ENCODE measurements at regions not wholly inside any gene's neighbourhood (a gene's known extent, or its start where the extent isn't known, plus 50 kb on each side); places are given as distances from the start of the nearest gene placed in this dataset.
"Not testable (repeated sequence)": the region's sequence is repeated elsewhere in the genome, so short reads cannot be mapped to it uniquely, and the experiment has no call there.

DNA sequence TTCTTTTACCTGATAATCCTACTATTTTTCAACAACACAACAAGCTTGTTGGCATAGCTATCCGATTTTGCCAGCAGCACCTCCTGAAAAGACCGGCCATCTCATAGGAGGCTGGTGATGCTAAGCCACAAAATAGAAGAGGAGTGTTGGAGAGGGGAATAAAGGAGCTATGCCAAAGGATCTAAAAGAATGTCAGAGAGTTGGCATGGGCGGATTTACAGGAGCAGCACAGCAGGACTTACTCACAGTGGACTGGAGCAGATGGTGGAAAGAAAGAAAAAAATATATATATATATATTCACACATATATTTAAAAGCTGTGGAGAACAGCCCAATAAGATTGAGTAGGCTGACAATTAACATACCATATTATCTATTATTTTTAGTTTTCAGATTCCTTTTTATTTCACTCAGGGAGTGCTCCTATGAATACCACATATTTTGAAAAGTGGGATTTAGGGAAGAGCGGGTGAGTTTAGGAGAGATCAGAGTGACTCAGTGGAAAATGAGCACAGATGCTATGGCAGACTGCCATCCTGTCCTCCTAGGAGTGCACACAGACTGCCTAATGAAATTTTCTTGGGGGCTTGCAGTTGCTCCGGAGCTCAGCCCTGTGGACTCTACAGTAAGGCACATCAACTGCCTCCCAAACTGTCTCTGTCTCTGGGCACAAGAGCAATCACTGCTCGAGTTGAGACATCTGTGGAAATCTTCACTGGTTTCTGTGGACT lies 394.4 kb upstream of the CHRM3 start:
- DNase-seq: no peak

DNA sequence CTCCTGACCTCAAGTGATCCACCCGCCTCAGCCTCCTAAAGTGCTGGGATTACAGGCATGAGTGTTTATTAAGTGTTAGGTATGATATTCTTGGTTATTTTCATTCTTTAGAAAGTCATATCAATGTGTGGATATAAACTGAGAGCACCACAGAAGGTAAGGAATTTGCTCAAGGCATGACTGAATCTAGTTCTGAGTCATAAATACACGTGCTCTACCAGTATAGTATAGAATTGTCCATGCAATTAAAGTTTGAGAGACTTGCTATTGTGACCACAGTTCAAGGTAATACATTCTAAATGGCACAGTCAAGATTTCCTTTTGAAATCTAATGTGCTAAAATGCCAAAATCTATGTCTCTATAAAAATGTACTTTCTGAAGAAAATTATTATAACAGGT lies 401.1 kb upstream of the CHRM3 start:
- no peak for DNase-seq

DNA sequence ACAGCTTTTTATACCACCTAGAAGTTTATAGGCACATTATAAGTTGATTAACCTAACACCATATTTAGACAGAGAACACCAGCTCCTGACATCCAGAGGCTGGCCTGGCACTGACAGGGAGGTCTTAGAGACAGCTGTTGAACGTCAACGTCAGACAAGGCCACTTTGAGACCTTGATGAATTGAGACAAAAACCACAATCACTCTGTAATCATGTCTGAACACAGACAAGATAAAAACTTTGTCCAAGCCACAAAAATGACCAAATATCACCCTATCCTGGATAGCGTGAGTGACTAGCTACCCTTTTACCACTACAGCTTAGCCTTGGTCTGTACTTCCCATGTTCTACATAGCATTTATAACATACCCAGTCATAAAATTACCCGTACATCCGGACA lies 403.6 kb upstream of the CHRM3 start:
- no peak for DNase-seq

DNA sequence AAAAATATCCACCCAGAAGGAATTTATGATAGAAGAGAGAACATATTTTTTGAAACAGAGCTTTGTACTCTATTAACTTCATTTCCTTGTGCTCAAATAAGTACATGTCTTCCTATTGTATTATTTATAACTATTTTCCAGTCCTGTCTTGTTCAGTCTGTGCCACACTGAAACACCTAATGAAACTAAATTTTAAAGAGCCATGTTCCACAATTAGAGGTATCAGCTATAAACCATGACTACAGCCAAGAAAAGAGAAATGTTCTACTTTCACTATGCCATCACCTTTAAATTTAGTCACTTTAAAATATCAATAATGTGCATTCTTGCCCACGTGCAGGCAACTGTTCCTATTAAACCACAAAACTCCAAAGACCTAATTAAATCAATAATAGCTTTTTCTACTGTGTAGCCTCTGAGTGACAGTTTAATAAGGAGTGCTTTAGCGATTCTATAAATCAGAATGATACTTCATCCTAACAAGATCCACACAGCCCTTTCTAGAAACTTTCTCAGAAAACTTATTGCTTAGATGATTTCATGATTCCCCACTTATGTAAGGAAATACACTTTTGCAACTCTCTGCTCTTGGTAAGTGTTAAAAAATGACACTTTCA lies 404.9 kb upstream of the CHRM3 start:
- DNase-seq: no peak

DNA sequence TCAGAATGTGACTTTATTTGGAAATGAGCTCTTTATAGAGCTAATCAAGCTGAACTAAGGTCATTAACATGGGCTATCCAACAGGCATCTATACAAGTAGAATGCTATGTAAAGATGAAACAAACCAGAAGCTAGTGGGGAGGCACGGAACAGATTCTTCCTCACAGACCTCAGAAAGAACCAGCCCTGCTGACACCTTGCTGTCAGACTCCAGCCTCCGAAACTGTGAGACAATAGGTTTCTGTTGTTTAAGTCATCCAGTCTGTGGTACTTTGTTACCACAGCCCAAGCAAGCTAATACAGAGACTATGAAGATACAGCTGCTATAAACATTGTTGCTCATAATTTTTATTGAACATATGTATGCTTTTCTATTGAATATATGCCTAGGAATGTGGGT lies 406.3 kb upstream of the CHRM3 start:
- no peak for DNase-seq

DNA sequence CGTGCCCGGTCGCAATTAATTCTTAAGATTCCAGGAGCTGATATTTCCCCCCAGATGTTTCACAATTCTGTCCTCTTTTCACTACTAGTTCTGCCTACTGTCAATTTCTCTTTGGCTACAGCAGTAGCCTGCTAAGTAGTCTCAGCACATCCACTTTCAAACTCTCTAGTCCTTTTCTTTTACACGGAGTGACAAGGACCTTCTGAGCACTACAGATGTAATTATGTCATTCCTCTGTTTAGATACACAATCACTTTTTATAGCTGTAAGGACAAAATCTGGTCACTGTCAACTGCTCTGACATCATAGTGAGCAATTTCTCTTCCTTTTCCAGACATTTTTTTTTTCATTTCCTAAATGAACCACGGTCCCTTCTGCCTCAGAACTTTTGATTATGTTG lies 421.7 kb upstream of the CHRM3 start:
- no peak for DNase-seq

DNA sequence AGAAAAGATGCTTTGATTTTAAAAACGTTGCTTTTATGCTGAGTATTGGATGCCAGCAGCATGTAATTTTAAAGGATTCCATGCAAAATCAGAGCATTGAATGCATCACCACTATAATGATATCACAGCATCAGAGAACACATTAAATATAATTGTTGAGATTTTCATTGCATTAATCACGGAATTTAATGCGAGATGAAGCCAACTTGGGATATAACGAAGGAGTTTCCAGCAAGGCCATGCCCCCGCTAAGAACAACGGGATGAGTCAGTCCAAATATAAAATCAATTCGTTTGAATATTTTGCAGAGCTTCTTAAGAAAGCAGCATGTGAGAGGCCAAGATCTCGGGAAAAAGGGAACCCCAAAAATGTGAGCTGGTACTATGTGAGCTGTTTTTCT lies 423.4 kb upstream of the CHRM3 start:
- DNase-seq: no peak

DNA sequence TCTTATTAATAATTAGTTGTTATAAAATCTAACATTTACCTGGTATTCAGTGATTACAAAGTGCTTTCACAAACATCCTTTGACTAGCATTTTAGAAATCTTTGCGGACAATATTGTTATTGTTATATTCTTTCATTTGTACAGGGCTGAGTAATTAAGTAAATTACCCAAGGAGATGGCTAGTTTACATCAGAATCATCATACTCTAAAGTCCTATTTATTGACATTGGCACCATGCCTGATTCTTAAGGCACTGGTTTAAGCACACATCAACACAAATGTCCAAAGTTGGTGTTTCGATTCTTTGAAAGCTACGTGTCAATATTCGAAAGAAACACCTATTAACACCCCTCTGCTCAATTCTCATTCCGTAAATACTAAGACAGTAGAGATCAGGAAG lies 424.6 kb upstream of the CHRM3 start:
- no peak for DNase-seq

DNA sequence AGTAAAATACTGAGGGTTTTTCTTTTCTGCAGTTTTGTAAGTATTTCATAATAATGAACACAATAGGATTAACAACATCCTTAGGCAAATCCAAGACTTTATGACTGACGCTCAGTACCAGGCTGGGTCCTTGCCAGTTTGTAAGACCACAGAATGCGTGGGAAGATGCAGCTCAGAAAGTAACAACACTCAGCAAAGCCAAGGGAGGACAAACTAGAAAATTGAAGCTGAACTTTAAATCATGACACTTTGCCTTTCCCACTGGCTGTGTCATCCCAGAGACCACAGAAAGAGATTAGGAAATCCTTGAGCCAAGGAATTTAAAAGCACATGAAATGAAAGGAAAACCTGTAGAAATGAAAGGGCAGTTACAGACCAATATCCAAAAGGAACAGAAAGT lies 426.3 kb upstream of the CHRM3 start:
- DNase-seq: no peak

DNA sequence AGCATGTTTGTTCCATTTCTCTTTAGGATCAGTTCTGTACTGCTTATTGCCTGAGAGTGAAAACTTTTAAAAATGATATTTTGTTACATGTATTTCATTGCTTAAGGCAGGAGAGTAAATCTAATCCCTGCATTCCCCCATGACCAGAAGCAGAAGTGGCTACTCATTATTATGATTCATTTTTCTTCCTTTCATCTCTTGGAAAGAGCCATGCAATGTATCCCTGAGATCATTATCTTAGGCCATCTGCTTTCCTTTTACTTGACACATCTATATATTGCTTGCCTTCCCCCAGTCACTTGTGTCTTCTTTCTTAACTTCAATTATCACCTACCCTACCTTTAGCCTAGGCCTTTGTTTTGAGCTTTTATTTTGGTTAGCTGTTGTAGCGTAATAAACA lies 430.4 kb upstream of the CHRM3 start:
- no peak for DNase-seq

DNA sequence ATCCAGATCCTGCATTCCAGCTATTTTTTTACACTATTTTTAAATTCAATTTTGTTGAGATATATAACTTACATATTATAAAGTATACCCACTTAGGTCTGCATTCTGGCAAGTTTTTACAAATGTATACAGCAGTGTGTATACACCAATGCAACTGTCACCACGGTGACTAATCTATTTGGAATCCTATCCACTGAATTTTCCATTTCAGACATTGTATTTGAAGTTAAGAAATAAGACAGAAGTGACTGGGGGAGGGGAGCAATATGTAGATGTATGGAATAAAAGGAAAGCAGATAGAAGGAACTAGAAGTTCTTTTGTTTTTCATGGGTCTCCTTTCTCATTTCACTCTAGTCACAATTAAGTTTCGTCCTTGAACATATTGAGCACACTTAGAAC lies 431.5 kb upstream of the CHRM3 start:
- DNase-seq: no peak

DNA sequence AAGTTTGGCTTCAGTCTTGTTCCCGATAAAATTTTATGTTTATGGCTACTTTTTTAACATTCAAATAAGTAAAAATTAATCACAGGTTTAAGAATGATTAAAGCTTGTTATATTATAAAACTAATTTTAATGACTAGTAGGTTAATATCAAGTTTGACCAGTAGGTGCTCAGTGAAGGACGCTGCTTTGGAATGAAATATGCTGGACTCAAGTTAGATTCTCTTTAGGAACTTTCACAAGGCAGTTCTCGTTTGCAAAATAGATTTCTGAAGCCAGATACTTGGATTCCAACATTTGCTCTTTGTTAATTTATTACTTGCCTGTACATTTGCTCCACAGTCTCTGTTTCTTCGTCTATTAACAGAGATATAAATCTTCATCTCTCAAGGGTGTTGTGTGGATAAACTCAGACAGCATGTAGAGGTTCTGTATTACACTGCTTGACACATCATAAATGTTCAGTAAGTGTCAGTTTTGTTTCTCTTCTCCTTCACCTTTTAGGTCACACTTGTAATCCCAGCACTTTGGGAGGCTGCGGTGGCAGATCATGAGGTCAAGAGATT lies 432.8 kb upstream of the CHRM3 start:
- DNase-seq: no peak

DNA sequence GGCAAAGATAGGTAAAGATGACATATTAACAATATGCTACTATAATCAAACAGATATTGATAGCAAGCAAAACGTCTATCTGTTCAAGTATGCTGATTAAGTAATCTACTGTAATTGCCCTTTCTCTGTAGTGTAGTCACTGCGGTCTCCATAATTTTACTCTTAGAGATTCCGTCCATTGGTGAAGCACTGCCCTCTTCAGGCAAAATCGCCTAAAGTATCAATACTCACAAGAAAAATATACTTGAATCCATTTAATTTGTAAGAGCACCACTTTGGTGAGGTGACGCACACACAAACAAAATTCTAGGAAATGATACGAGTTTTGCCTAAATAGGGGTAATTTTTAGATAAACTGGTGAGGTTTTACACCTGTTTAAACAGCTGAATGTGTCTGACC lies 434.6 kb upstream of the CHRM3 start:
- DNase-seq: peak in 1 of 2 experiments; percentile 17

DNA sequence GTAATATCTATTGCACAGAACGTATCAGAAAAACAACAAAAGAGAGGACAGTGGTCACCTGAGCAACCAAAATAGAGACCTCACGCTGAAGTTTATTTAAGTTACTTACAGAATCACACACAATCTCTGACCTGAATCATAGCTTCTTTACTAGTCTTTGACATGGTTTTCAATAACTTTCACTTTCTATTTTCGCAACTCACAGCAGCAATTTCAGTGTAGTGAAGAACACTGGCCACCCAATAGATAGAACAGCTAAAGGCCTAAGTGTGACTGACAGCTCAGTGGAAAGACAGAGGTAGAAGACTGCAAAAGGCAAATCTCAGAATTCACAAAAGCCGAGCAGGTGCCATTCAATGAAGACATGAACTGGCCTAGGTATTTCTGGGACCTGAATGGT lies 435.6 kb upstream of the CHRM3 start:
- DNase-seq: no peak

DNA sequence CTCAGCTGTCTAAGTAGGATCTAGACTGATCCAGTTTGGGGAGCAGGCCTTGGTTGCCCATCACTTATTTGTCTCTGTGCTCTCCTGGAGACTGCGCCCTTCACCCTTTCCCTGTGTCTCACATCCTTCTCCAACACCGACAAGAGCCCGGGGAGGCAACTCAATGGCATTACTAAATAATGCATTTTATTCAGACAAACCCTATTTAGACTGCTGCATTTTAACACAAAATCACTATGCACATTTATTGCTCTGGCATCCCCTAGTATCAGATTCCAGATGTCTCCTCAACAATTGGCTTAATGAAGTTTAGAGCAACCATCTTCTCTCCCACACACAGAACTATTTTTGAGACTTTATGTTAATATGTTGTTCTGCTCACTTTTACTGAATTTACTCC lies 436.4 kb upstream of the CHRM3 start:
- no peak for DNase-seq

DNA sequence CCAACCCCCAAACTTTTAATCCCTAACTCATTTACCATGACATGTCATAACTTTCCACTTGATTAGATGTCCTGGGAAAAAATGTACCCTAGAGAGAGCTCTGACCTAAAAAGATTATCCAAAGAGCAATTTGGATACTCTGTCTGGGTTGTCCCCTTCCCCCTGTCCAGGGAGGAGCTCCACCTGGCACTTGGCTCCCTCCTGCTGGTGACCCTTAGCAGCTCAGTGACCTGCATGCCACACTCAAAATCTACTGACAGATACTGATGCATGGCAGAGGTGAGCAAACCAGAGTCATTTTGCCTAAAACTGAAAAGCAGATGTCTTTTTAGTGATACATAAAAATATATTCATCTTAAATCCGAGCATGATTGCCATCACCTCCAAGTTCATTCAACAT lies 442.3 kb upstream of the CHRM3 start:
- no peak for DNase-seq

DNA sequence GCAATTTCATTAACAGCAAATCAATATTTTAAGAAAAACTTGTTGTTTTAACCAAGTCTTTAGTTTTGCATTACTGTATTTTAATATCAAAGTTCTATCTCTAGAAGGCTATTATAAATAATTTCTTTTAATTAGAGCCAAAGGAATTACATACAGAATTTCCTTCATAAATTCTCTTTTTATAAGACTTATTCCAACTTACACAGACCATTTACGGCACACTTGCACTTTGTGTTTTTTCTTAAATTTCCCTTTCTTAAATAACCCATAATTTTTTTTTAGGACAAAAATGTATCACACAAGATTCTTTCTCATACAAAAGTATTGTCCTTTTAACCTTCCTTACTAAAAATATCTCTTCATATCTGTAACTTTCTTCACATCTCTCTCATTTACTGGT lies 458.5 kb upstream of the CHRM3 start:
- DNase-seq: no peak

DNA sequence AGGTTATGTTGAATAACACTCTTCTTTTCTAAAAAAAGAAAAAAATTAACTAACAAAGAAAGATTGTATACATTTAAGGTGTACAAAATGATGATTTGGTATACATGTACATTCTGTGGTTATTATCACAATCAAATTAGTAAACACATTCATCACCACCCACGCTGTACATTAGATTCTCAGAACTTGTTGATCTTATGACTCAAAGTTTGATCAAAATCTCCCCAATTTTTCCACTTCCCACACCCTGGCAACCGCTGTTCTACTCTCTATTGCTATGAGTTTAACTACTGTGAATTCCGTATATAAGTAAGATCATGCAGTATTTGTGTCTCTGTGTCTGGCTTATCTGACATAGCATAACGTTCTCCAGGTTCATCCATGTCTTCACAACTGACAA lies 469.5 kb upstream of the CHRM3 start:
- no peak for DNase-seq

DNA sequence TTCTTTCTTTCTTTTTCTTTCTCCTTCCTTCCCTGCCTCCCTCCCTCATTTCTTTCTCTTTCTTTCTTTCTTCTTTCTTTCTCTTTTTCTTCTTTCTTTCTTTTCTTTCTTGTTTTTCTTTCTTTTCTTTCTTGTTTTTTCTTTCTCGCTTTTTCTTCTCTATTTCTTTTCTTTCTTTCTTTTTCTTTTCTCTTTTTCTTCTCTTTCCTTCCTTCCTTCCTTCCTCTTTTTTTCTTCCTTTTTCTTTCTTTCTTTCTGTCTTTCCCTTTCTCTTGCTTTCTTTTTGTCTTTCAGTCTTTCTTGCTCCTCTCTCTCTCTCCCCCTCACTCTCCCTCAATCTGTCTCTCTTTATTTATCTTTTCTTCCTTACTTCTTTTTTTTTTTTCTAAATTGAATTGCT lies 472.0 kb upstream of the CHRM3 start:
- DNase-seq: no peak

DNA sequence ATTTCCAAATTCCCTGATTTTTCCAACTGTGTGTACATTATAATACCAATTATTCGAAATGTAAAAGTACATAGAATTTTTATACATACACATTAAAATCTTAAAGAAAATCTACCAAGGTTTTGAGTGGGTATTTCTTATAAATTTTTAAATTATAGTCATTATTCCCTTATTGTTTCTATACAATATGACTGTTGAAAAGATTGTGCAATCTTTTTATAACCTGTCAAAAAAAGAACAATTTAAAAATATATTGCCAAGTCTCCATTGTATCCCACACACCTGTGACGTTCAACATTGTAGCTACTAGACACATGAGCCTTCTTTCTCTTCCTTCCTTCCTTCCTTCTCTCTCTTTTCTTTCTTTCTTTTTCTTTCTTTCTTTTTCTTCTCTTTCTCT lies 473.2 kb upstream of the CHRM3 start:
- no peak for DNase-seq

DNA sequence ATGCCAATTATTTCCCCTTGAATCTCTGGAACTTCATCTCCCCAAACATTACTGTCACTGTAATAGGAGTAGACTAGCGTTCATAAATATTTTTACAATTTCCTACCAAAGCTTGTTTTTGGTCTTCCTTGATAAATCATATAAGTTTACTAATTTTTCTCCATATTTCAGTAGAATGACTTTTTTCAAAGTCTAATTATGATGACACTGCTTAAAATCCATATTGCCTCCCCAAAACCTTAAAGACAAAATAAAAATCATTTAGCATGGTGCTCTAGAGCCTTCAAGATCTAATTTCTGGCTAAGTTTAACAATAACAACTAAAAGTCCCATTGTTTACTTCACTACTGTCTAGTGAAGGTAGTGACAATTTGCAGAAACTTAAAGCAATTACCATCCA lies 474.2 kb upstream of the CHRM3 start:
- no peak for DNase-seq

DNA sequence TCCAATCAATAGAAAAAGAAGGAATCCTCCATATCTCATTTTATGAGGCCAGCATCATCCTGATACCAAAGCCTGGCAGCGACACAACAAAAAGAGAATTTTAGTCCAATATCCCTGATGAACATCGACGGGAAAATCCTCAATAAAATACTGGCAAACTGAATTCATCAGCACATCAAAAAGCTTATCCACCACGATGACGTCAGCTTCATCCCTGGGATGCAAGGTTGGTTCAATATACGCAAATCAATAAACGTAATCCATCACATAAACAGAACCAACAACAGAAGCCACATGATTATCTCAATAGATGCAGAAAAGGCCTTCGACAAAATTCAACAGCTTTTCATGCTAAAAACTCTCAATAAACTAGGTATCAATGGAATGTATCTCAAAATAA lies 483.6 kb upstream of the CHRM3 start:
- DNase-seq: not testable (repeated sequence)

DNA sequence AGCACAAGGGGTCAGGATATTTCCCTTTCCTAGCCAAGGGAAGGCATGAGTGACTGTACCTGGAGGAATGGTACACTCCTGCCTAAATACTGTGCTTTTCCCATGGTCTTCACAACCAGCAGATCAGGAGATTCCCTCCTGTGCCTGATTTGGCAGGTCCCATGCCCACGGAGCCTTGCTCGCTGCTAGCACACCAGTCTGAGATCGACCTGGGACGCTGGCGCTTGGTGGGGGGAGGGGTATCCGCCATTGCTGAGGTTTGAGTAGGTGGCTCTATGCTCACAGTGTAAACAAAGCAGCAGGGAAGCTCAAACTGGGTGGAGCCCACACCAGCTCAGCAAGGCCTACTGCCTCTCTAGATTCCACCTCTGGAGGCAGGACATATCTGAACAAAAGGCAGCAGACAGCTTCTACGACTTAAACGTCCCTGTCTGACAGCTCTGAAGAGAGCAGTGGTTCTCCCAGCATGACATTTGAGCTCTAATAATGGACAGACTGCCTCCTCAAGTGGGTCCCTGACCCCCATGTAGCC lies 486.0 kb upstream of the CHRM3 start:
- no peak for DNase-seq

DNA sequence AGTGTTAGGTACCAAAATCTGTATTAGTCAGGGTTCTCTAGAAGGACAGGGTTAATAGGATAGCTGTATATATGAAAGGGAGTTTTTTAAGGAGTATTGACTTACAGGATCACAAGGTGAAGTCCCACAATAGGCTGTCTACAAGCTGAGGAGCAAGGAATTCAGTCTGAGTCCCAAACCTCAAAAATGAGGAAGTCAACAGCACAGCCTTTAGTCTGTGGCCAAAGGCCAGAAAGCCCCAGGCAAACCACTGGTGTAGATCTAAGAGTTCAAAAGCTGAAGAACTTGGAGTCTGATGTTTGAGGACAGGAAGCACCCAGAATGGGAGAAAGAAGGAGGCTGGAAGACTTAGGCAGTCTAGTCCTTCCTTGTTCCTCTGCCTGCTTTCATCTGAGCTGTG lies 487.5 kb upstream of the CHRM3 start:
- no peak for DNase-seq

DNA sequence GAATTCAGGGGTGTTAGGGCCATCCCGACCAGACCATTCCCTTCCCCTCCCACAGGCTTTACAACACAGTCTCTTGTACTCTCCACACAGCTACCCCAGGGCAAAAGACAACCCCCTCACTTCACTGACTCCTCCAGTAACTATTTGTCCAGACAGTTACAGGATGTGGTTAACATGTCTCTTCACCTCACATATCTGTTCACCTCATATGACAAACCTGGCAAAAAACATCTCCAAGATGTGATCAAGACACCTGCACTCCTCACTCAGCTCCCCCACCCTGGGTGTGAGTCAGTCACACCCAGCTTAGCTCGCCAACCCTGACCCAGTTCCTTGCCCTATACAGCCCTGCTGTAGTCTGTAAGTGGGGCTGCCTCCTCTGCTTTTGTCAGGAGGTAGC lies 490.5 kb upstream of the CHRM3 start:
- no peak for DNase-seq
